ENCODE measurements at regions not wholly inside any gene's neighbourhood (a gene's known extent, or its start where the extent isn't known, plus 50 kb on each side); places are given as distances from the start of the nearest gene placed in this dataset.

GRCh38 chr6:1527073-1527457 is 82.7 kb upstream of the FOXC1 start:
- no peak overlapping the region for H3K4me3 ChIP-seq (ENCODE audit: extremely low read depth, insufficient read depth, low read length, poor library complexity, severe bottlenecking)
- WGBS, 2 experiments (ENCODE audit: insufficient coverage in 2 of 2): 17 to 27% methylated on average over 8 to 11 of the region's 11 CpGs
- no peak overlapping the region for H3K27ac ChIP-seq (ENCODE audit: low read depth, low read length, severe bottlenecking)

GRCh38 chr6:1535295-1535694 is 74.4 kb upstream of the FOXC1 start:
- Histone ChIP-seq H3K27ac (ENCODE audit: low read depth, low read length, severe bottlenecking) (no peak overlapping the region), H3K4me1 (ENCODE audit: control insufficient read depth, insufficient read depth, low read length, poor library complexity, severe bottlenecking) (peaks cover 5% of the 10 kb centered on the region), H3K9me3 (ENCODE audit: control insufficient read depth, low read length) (no peaks in the 10 kb centered on the region), H3K36me3 (ENCODE audit: control insufficient read depth, insufficient read depth, low read length) (no peaks in the 10 kb centered on the region), H3K4me3 (ENCODE audit: extremely low read depth, insufficient read depth, low read length, poor library complexity, severe bottlenecking) (no peak overlapping the region)
- WGBS, 2 experiments (ENCODE audit: insufficient coverage in 2 of 2): 89 to 95% methylated on average over 4 of the region's 4 CpGs

More at GRCh38 chr6:1527073-1527457, 82.7 kb upstream of the FOXC1 start:
- Histone ChIP-seq H3K9me3 (ENCODE audit: control insufficient read depth, low read length) (no peaks in the 10 kb centered on the region), H3K4me1 (ENCODE audit: control insufficient read depth, insufficient read depth, low read length, poor library complexity, severe bottlenecking) (peaks cover 6% of the 10 kb centered on the region), H3K36me3 (ENCODE audit: control insufficient read depth, insufficient read depth, low read length) (no peaks in the 10 kb centered on the region)

DNA sequence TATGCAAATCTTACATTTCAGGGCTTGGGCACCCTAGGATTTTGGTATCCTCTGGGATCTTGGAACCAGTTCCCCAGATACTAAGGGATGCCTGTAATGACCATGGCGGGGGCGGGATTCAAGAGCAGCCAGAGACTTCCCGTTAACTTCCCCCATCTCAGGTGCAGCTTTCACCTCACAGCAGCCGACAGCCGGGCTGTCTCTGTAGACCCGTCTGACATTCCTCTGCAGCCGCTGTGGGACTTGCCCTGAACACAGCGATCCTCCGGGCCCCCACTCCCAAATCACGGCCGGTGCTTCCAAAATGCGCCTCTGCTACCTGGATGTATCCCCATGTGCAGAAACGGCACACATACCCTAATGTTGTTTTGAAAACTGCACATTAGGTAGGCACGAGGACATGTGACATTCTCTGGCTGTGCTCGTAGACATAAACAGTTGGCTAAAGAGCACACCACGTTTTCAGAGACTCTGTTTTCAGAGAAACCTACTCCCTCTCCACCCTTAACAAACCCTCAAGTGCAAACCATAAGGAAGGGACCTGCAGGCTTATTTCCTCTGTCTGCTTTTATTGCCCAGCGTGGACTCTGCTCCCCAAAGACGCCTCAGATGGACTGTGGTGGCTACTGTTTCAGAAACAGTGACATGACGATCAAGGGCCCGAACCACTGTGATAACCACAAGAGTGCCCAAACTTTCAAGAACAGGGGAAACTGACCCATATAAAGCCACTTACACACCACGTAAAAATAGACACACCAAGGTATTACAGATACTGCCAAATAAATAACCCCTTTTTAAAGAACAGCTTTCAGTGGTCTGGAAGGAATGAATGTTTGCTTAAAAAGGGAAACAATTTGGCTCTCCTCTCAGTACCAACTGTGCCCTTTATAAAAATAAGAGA is 72.9 kb upstream of the FOXC1 start:
- H3K27ac ChIP-seq (ENCODE audit: low read depth, low read length, severe bottlenecking): no peak overlapping the region
- 90 to 95% methylated on average over 16 to 20 of the region's 21 CpGs for WGBS, 2 experiments (ENCODE audit: insufficient coverage in 2 of 2)
- H3K4me1 ChIP-seq (ENCODE audit: control insufficient read depth, insufficient read depth, low read length, poor library complexity, severe bottlenecking): peaks cover 5% of the 10 kb centered on the region
- H3K9me3 ChIP-seq (ENCODE audit: control insufficient read depth, low read length): no peaks in the 10 kb centered on the region
- H3K4me3 ChIP-seq (ENCODE audit: extremely low read depth, insufficient read depth, low read length, poor library complexity, severe bottlenecking): no peak overlapping the region
- H3K36me3 ChIP-seq (ENCODE audit: control insufficient read depth, insufficient read depth, low read length): no peaks in the 10 kb centered on the region

- H3K4me1 ChIP-seq (ENCODE audit: control insufficient read depth, insufficient read depth, low read length, poor library complexity, severe bottlenecking): peaks cover 5% of the 10 kb centered on the region
- H3K36me3 ChIP-seq (ENCODE audit: control insufficient read depth, insufficient read depth, low read length): no peaks in the 10 kb centered on the region
- 78 to 97% methylated on average over 4 to 5 of the region's 5 CpGs for WGBS, 2 experiments (ENCODE audit: insufficient coverage in 2 of 2)
- no peak overlapping the region for H3K4me3 ChIP-seq (ENCODE audit: extremely low read depth, insufficient read depth, low read length, poor library complexity, severe bottlenecking)
- H3K27ac ChIP-seq (ENCODE audit: low read depth, low read length, severe bottlenecking): no peak overlapping the region
- H3K9me3 ChIP-seq (ENCODE audit: control insufficient read depth, low read length): no peaks in the 10 kb centered on the region
These were observed 71.3 kb upstream of the FOXC1 start for GRCh38 chr6:1538369-1538768.

- WGBS, 2 experiments (ENCODE audit: insufficient coverage in 2 of 2): 88 to 95% methylated on average over 14 to 15 of the region's 16 CpGs
- H3K36me3 ChIP-seq (ENCODE audit: control insufficient read depth, insufficient read depth, low read length): no peaks in the 10 kb centered on the region
- H3K4me3 ChIP-seq (ENCODE audit: extremely low read depth, insufficient read depth, low read length, poor library complexity, severe bottlenecking): no peak overlapping the region
- peaks cover 5% of the 10 kb centered on the region for H3K4me1 ChIP-seq (ENCODE audit: control insufficient read depth, insufficient read depth, low read length, poor library complexity, severe bottlenecking)
- H3K9me3 ChIP-seq (ENCODE audit: control insufficient read depth, low read length): no peaks in the 10 kb centered on the region
- H3K27ac ChIP-seq (ENCODE audit: low read depth, low read length, severe bottlenecking): no peak overlapping the region
These were observed 70.8 kb upstream of the FOXC1 start for GRCh38 chr6:1538810-1539478.

DNA sequence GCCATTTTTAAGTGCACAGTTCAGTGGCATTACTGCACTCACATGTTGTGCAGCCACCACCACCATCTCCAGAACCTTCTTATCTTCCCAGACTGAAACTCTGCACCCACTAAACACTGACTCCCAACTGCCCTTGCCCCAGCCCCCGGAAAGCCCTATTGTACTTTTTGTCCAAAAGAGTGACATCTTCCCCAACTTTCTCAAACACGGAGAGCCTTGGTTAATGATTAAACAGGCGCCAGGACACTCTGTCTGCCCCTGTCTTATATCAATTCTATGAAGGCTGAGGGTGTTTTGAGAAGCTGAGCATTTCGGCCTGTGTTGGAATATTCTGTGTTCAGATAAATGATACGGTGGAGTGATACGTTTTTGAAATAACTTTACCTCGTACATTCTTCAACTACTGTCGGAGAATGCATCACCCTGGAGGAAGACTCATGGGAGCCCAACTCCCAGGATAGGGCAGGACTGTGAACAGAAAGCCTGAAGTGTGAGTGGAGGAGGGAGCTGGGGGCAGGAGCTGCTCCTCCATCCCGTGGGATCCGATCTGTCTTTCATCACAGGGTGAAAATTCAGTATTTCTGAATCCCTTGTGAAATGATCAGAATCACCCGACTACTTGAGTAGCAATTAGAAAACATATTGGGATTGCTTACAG is 68.7 kb upstream of the FOXC1 start:
- 93 to 94% methylated on average over 5 to 8 of the region's 11 CpGs for WGBS, 2 experiments (ENCODE audit: insufficient coverage in 2 of 2)
- Histone ChIP-seq H3K27ac (ENCODE audit: low read depth, low read length, severe bottlenecking) (no peak overlapping the region), H3K4me1 (ENCODE audit: control insufficient read depth, insufficient read depth, low read length, poor library complexity, severe bottlenecking) (no peaks in the 10 kb centered on the region), H3K4me3 (ENCODE audit: extremely low read depth, insufficient read depth, low read length, poor library complexity, severe bottlenecking) (no peak overlapping the region), H3K9me3 (ENCODE audit: control insufficient read depth, low read length) (peaks cover 2% of the 10 kb centered on the region), H3K36me3 (ENCODE audit: control insufficient read depth, insufficient read depth, low read length) (no peaks in the 10 kb centered on the region)

DNA sequence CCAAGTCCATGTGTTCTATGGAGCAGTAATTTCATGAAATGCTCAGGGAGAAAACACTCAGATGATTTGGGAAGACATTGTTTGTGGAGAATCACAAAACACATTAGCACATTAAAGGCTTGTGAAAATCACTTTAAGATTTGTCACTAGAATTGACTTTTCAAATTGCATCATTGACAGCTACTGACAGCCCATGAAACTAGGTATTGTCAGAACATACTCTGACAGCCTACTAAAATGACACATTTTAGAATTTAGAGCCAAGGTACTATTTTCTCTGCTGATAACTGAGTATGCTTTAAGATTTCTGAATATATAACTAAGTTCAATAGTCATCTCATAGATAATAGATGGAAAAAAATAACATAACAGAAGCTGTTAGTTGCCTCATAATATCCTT is 67.4 kb upstream of the FOXC1 start:
- Histone ChIP-seq H3K4me1 (ENCODE audit: control insufficient read depth, insufficient read depth, low read length, poor library complexity, severe bottlenecking) (no peaks in the 10 kb centered on the region), H3K4me3 (ENCODE audit: extremely low read depth, insufficient read depth, low read length, poor library complexity, severe bottlenecking) (no peak overlapping the region), H3K27ac (ENCODE audit: low read depth, low read length, severe bottlenecking) (no peak overlapping the region), H3K9me3 (ENCODE audit: control insufficient read depth, low read length) (peaks cover 9% of the 10 kb centered on the region), H3K36me3 (ENCODE audit: control insufficient read depth, insufficient read depth, low read length) (no peaks in the 10 kb centered on the region)

- Histone ChIP-seq H3K27ac (ENCODE audit: low read depth, low read length, severe bottlenecking) (no peak overlapping the region), H3K4me3 (ENCODE audit: extremely low read depth, insufficient read depth, low read length, poor library complexity, severe bottlenecking) (no peak overlapping the region), H3K4me1 (ENCODE audit: control insufficient read depth, insufficient read depth, low read length, poor library complexity, severe bottlenecking) (no peaks in the 10 kb centered on the region), H3K36me3 (ENCODE audit: control insufficient read depth, insufficient read depth, low read length) (no peaks in the 10 kb centered on the region), H3K9me3 (ENCODE audit: control insufficient read depth, low read length) (peaks cover 9% of the 10 kb centered on the region)
- WGBS, 2 experiments (ENCODE audit: insufficient coverage in 2 of 2): 88% methylated on average over 1 of the region's 3 CpGs; no CpG with 5 or more reads in 1 of the 2 experiments
These were observed 67.0 kb upstream of the FOXC1 start for GRCh38 chr6:1542764-1543163.

GRCh38 chr6:1544000-1544399 is 65.7 kb upstream of the FOXC1 start:
- H3K27ac ChIP-seq (ENCODE audit: low read depth, low read length, severe bottlenecking): no peak overlapping the region
- H3K9me3 ChIP-seq (ENCODE audit: control insufficient read depth, low read length): peaks cover 9% of the 10 kb centered on the region
- WGBS, 2 experiments (ENCODE audit: insufficient coverage in 2 of 2): 82 to 90% methylated on average over 2 to 3 of the region's 3 CpGs
- H3K4me1 ChIP-seq (ENCODE audit: control insufficient read depth, insufficient read depth, low read length, poor library complexity, severe bottlenecking): no peaks in the 10 kb centered on the region
- H3K4me3 ChIP-seq (ENCODE audit: extremely low read depth, insufficient read depth, low read length, poor library complexity, severe bottlenecking): no peak overlapping the region
- no peaks in the 10 kb centered on the region for H3K36me3 ChIP-seq (ENCODE audit: control insufficient read depth, insufficient read depth, low read length)

GRCh38 chr6:1544603-1545002 is 65.1 kb upstream of the FOXC1 start:
- no peak overlapping the region for H3K27ac ChIP-seq (ENCODE audit: low read depth, low read length, severe bottlenecking)
- no peaks in the 10 kb centered on the region for H3K36me3 ChIP-seq (ENCODE audit: control insufficient read depth, insufficient read depth, low read length)
- WGBS, 2 experiments (ENCODE audit: insufficient coverage in 2 of 2): 20 to 44% methylated on average over 1 of the region's 2 CpGs
- peaks cover 9% of the 10 kb centered on the region for H3K9me3 ChIP-seq (ENCODE audit: control insufficient read depth, low read length)
- H3K4me3 ChIP-seq (ENCODE audit: extremely low read depth, insufficient read depth, low read length, poor library complexity, severe bottlenecking): no peak overlapping the region
- no peaks in the 10 kb centered on the region for H3K4me1 ChIP-seq (ENCODE audit: control insufficient read depth, insufficient read depth, low read length, poor library complexity, severe bottlenecking)
